ENCODE measurements at regions not wholly inside any gene's neighbourhood (a gene's known extent, or its start where the extent isn't known, plus 50 kb on each side); places are given as distances from the start of the nearest gene placed in this dataset.
A peak's percentile ranks its signal among the peaks of the same experiment; 100 is the strongest.
"Not testable (repeated sequence)": the region's sequence is repeated elsewhere in the genome, so short reads cannot be mapped to it uniquely, and the experiment has no call there.

- no peak for DNase-seq (ENCODE audit: low read depth, low spot score)
Measured at GRCh38 chr7:156547884-156548561, 92.6 kb upstream of the RNF32 start.

GRCh38 chr7:156545979-156546378 lies 94.6 kb upstream of the RNF32 start:
- DNase-seq (ENCODE audit: low read depth, low spot score), result peak; percentile 15

- no peak for DNase-seq (ENCODE audit: low read depth, low spot score)
Measured at GRCh38 chr7:156544919-156545715, 95.5 kb upstream of the RNF32 start.

- no peak for DNase-seq (ENCODE audit: low read depth, low spot score)
Measured at GRCh38 chr7:156543699-156544598, 96.6 kb upstream of the RNF32 start.

- DNase-seq (ENCODE audit: low read depth, low spot score), result no peak
Measured at GRCh38 chr7:156540619-156541165, 99.9 kb upstream of the RNF32 start.

GRCh38 chr7:156539999-156540398 lies 100.6 kb upstream of the RNF32 start:
- no peak for DNase-seq (ENCODE audit: low read depth, low spot score)

- no peak for DNase-seq (ENCODE audit: low read depth, low spot score)
Measured at GRCh38 chr7:156537006-156537405, 103.6 kb upstream of the RNF32 start.

- DNase-seq (ENCODE audit: low read depth, low spot score), result no peak
Measured at GRCh38 chr7:156534925-156535324, 105.6 kb upstream of the RNF32 start.

- DNase-seq (ENCODE audit: low read depth, low spot score), result no peak
Measured at GRCh38 chr7:156533964-156534363, 106.6 kb upstream of the RNF32 start.

- DNase-seq (ENCODE audit: low read depth, low spot score), result no peak
Measured at GRCh38 chr7:156533420-156533819, 107.2 kb upstream of the RNF32 start.

- DNase-seq (ENCODE audit: low read depth, low spot score), result no peak
Measured at GRCh38 chr7:156532016-156532602, 108.5 kb upstream of the RNF32 start.

GRCh38 chr7:156529956-156530355 lies 110.6 kb upstream of the RNF32 start:
- no peak for DNase-seq (ENCODE audit: low read depth, low spot score)

- DNase-seq (ENCODE audit: low read depth, low spot score), result no peak
Measured at GRCh38 chr7:156527458-156527890, 113.1 kb upstream of the RNF32 start.

- DNase-seq (ENCODE audit: low read depth, low spot score), result no peak
Measured at GRCh38 chr7:156524818-156525597, 115.6 kb upstream of the RNF32 start.

GRCh38 chr7:156523447-156524048 lies 117.0 kb upstream of the RNF32 start:
- no peak for DNase-seq (ENCODE audit: low read depth, low spot score)

GRCh38 chr7:156522801-156523200 lies 117.8 kb upstream of the RNF32 start:
- DNase-seq (ENCODE audit: low read depth, low spot score), result no peak

GRCh38 chr7:156519070-156519469 lies 121.5 kb upstream of the RNF32 start:
- no peak for DNase-seq (ENCODE audit: low read depth, low spot score)

- no peak for DNase-seq (ENCODE audit: low read depth, low spot score)
Measured at GRCh38 chr7:156518466-156518865, 122.1 kb upstream of the RNF32 start.

- DNase-seq (ENCODE audit: low read depth, low spot score), result not testable (repeated sequence)
Measured at GRCh38 chr7:156517858-156518257, 122.7 kb upstream of the RNF32 start.

- DNase-seq (ENCODE audit: low read depth, low spot score), result no peak
Measured at GRCh38 chr7:156516791-156517378, 123.7 kb upstream of the RNF32 start.
